NT2/D1 (cell line): ENCODE measurements at regions not wholly inside any gene's neighbourhood (a gene's known extent, or its start where the extent isn't known, plus 50 kb on each side); places are given as distances from the start of the nearest gene placed in this dataset.

Experiments used
- DNase-seq: peaks from one replicate; pipeline ENCODE4 v3.0.0-alpha.2; 2011; ENCODE audit warnings: low read depth, low spot score
- H3K27me3 ChIP-seq: 2 replicates; pipeline ENCODE4 v1.6.0; 2011; ENCODE audit warnings: mild to moderate bottlenecking; ENCODE audit not compliant: insufficient read length, insufficient read depth
- H3K36me3 ChIP-seq: 2 replicates; pipeline ENCODE4 v1.6.1; 2011; ENCODE audit warnings: mild to moderate bottlenecking, low read length, mixed read lengths; ENCODE audit not compliant: insufficient read depth, insufficient read length
- H3K4me1 ChIP-seq: 2 replicates; pipeline ENCODE4 v1.5.1; 2011; ENCODE audit not compliant: insufficient read depth, insufficient read length
- H3K4me3 ChIP-seq: 2 replicates; pipeline ENCODE4 v1.5.1; 2011; ENCODE audit warnings: low read depth; ENCODE audit not compliant: insufficient read length
- H3K9ac ChIP-seq: 2 replicates; pipeline ENCODE4 v1.6.0; 2011; ENCODE audit warnings: low read depth; ENCODE audit not compliant: insufficient read length
- H3K9me3 ChIP-seq: 2 replicates; pipeline ENCODE4 v1.5.1; 2011; ENCODE audit warnings: mild to moderate bottlenecking, low read length; ENCODE audit not compliant: insufficient read depth
- SUZ12 ChIP-seq: IDR thresholded peaks from 2 replicates; pipeline ENCODE4 v1.6.1; 2011; ENCODE audit not compliant: insufficient read length, insufficient read depth; ENCODE audit errors: extremely low read depth
- YY1 ChIP-seq: IDR thresholded peaks from 2 replicates; pipeline ENCODE4 v1.6.1; 2011; ENCODE audit not compliant: insufficient read length, insufficient read depth
- ZNF274 ChIP-seq: IDR thresholded peaks from 2 replicates; pipeline ENCODE4 v1.6.1; 2011; ENCODE audit warnings: mild to moderate bottlenecking, low read depth, low read length

DNA sequence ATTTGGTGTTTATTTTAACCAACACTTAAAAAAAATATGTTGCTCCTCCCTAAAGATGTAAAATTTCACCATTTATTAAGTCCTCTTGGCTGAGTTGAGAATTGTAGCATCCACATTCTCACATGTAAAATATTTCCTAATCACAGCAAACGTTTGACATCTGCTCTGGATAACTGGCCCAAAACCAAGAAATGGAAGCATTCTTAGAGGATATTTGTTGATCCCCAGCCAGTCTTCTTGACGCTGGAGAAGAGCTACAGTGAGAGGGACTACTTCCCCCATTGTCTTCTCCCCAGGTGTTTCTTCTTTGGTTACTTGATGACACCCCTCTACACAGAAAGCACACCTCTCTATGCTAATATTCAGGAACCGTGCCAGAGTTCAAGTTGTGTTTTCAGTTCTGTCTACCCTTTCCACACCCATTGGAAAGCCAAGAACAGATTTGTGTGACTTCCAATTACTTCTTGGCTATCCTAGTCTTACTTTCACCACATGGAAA is 454.5 kb upstream of the JAG1 start:
- no peak overlapping the region for H3K9ac ChIP-seq
- no peak for TF ChIP-seq SUZ12
- TF ChIP-seq YY1: no peak
- no peak for TF ChIP-seq ZNF274
- H3K4me1 ChIP-seq: no peaks in the 10 kb centered on the region
- H3K36me3 ChIP-seq: no peaks in the 10 kb centered on the region
- H3K9me3 ChIP-seq: no peaks in the 10 kb centered on the region
- no peak overlapping the region for H3K4me3 ChIP-seq
- no peak for DNase-seq
- H3K27me3 ChIP-seq: no peaks in the 10 kb centered on the region

DNA sequence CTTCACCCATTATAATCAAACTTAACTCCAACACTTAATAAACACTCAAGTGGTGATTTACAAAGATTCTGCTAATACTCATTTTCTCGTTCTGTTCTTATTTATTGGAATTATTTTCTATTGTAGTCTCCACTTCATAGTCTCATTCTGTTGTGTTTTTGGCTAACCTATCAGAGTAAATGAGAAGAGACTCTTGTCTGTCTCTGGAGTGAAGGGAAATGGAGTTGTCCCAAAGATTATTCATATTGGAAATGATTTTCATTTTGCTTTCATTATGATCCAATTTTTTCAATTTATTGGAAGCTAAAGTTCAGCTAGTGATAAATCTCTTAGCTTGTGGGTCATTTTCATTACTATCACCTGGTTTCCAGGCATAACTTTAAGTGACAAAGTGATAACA is 454.9 kb upstream of the JAG1 start:
- H3K4me1 ChIP-seq: no peaks in the 10 kb centered on the region
- H3K27me3 ChIP-seq: no peaks in the 10 kb centered on the region
- TF ChIP-seq ZNF274 (no peak), SUZ12 (no peak), YY1 (no peak)
- no peak for DNase-seq
- H3K4me3 ChIP-seq: no peak overlapping the region
- no peak overlapping the region for H3K9ac ChIP-seq
- no peaks in the 10 kb centered on the region for H3K36me3 ChIP-seq
- no peaks in the 10 kb centered on the region for H3K9me3 ChIP-seq

- Histone ChIP-seq H3K4me1 (no peaks in the 10 kb centered on the region), H3K9me3 (no peaks in the 10 kb centered on the region), H3K9ac (no peak overlapping the region), H3K27me3 (no peaks in the 10 kb centered on the region), H3K4me3 (no peak overlapping the region), H3K36me3 (no peaks in the 10 kb centered on the region)
- TF ChIP-seq SUZ12: no peak
- TF ChIP-seq ZNF274: no peak
- TF ChIP-seq YY1: no peak
- no peak for DNase-seq
Measured at GRCh38 chr20:11130554-11131166, 456.9 kb upstream of the JAG1 start.

DNA sequence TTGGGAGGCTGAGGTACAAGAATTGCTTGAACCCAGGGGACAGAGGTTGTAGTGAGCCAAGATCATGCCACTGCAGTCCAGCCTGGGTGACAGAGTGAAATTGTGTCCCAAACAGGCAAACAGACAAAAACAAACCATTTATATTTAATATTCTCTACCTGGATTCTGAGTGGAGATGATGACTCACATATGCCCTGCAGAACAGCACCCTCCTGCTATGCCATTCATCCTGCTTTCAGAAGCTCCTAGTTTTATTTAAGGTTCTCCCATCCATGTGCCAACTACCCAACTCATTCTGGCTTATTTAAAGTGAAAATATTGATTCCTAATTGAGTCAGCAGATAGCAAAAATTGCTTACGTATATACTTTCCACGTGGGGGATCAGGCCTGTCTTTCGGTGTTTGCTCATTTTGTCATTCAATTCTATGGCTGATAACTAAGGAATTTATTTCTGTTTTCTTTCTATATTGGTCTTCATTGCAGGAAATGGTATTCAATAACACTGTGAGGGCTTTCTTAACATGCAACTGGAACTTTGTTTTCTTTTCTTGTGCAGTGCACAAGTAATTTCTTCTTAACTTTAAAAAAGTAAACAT is 459.1 kb upstream of the JAG1 start:
- Histone ChIP-seq H3K4me3 (no peak overlapping the region), H3K9ac (no peak overlapping the region), H3K27me3 (no peaks in the 10 kb centered on the region), H3K4me1 (no peaks in the 10 kb centered on the region), H3K36me3 (no peaks in the 10 kb centered on the region), H3K9me3 (no peaks in the 10 kb centered on the region)
- TF ChIP-seq SUZ12 (no peak), ZNF274 (no peak), YY1 (no peak)
- no peak for DNase-seq

DNA sequence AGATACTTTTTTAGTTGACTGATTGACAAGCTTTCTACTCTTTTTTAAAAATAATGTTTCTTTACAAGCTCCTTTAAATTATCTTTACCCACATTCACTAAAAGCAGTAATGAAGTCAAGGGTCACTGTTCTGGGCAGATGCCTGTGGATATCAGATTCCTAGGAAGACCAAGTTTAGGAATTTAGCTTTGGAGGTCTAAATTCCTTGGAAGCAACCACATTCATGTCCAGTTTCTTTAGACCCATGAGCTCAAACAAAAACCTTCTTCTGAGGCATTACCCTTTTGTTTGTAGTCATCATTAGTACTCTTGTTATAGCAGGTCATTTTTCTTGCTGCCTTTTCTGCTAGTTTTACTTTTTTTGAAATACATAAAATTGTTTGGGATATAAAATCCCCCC is 462.9 kb upstream of the JAG1 start:
- TF ChIP-seq ZNF274: no peak
- Histone ChIP-seq H3K36me3 (no peaks in the 10 kb centered on the region), H3K4me1 (no peaks in the 10 kb centered on the region), H3K27me3 (no peaks in the 10 kb centered on the region), H3K9me3 (no peaks in the 10 kb centered on the region), H3K9ac (no peak overlapping the region), H3K4me3 (no peak overlapping the region)
- DNase-seq: no peak

DNA sequence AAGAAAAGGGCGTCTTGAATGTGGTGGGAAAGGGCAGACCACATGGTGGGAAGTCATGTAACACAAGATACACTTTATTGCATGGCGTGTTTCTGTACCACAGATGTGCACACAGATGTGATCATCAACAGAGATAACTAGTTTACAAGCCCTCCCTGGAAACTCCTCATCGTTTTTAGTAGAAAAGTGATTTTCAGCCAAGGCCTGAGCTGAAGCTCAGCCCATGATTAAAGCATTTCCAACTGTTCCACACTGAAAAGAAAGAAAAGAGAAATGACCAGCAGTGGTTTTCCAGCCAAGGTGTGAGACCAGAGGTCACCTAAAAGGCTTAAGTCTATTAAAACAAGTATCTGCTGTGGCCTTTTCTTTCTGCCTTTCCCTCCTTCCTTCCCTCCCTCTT is 463.9 kb upstream of the JAG1 start:
- Histone ChIP-seq H3K9me3 (no peaks in the 10 kb centered on the region), H3K4me3 (no peak overlapping the region), H3K9ac (no peak overlapping the region), H3K27me3 (no peaks in the 10 kb centered on the region), H3K4me1 (no peaks in the 10 kb centered on the region), H3K36me3 (no peaks in the 10 kb centered on the region)
- no peak for DNase-seq
- TF ChIP-seq ZNF274 (no peak), SUZ12 (no peak), YY1 (no peak)

- Histone ChIP-seq H3K9me3 (no peaks in the 10 kb centered on the region), H3K4me3 (no peak overlapping the region), H3K27me3 (no peaks in the 10 kb centered on the region), H3K4me1 (no peaks in the 10 kb centered on the region), H3K9ac (no peak overlapping the region), H3K36me3 (no peaks in the 10 kb centered on the region)
- DNase-seq: no peak
- TF ChIP-seq ZNF274 (no peak), SUZ12 (no peak), YY1 (no peak)
Measured at GRCh38 chr20:11140359-11140758, 466.6 kb upstream of the JAG1 start.

DNA sequence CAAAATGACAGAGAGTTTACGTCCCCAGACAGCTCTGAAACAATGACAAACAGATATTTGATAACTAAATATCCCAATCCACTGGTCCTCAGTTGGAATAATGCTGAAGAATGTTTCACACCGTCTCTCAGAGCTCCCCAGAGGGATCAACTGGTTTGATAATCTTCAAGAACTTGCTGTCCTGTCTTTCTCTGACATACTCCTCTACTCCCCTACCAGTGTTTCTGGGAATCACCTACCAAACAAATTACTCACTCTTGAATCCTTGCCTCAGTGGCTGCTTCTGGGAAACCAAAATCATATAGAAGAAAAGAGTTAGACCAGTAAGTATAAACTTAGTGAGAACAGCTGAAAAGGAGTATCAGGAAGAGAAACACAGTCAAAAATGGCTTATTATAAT is 469.7 kb upstream of the JAG1 start:
- no peaks in the 10 kb centered on the region for H3K36me3 ChIP-seq
- H3K9me3 ChIP-seq: no peaks in the 10 kb centered on the region
- no peak for DNase-seq
- no peaks in the 10 kb centered on the region for H3K4me1 ChIP-seq
- no peak overlapping the region for H3K4me3 ChIP-seq
- no peak for TF ChIP-seq YY1
- no peak for TF ChIP-seq SUZ12
- TF ChIP-seq ZNF274: no peak
- no peak overlapping the region for H3K9ac ChIP-seq
- H3K27me3 ChIP-seq: no peaks in the 10 kb centered on the region
